H9 (cell line): ENCODE measurements at regions not wholly inside any gene's neighbourhood (a gene's known extent, or its start where the extent isn't known, plus 50 kb on each side); places are given as distances from the start of the nearest gene placed in this dataset.

Experiments used
- DNase-seq: peaks from one replicate; pipeline ENCODE4 v3.0.0-alpha.2; 2017
- H2AFZ ChIP-seq: one replicate; pipeline ENCODE4 v1.6.1; 2013; ENCODE audit warnings: mild to moderate bottlenecking, low read length, control low read depth, moderate library complexity
- H2AK5ac ChIP-seq: 2 replicates; pipeline ENCODE4 v1.6.1; 2013; ENCODE audit warnings: low read length, control low read depth, mixed read lengths; ENCODE audit not compliant: insufficient read length
- H2BK120ac ChIP-seq: one replicate; pipeline ENCODE4 v1.6.1; 2013; ENCODE audit warnings: low read depth, mild to moderate bottlenecking, low read length, control low read depth, inconsistent platforms; ENCODE audit not compliant: poor library complexity, severe bottlenecking
- H2BK12ac ChIP-seq: 2 replicates; pipeline ENCODE4 v1.6.1; 2013; ENCODE audit warnings: low read length, control low read depth, mixed read lengths, low read depth; ENCODE audit not compliant: insufficient read length
- H2BK15ac ChIP-seq: 2 replicates; pipeline ENCODE4 v1.6.1; 2013; ENCODE audit warnings: low read depth, low read length, control low read depth
- H2BK20ac ChIP-seq: one replicate; pipeline ENCODE4 v1.6.1; 2013; ENCODE audit warnings: low read depth, mild to moderate bottlenecking, low read length, control low read depth, inconsistent platforms; ENCODE audit not compliant: poor library complexity, severe bottlenecking
- H2BK5ac ChIP-seq: 2 replicates; pipeline ENCODE4 v1.6.1; 2013; ENCODE audit warnings: low read length, control low read depth, mixed read lengths; ENCODE audit not compliant: insufficient read length
- H3K14ac ChIP-seq: 2 replicates; pipeline ENCODE4 v1.6.1; 2013; ENCODE audit warnings: low read length, control low read depth; ENCODE audit not compliant: insufficient read depth
- H3K18ac ChIP-seq: 2 replicates; pipeline ENCODE4 v1.6.1; 2013; ENCODE audit warnings: low read depth, mild to moderate bottlenecking, mixed read lengths, low read length, control low read depth; ENCODE audit not compliant: insufficient read length
- H3K23ac ChIP-seq: 2 replicates; pipeline ENCODE4 v1.6.1; 2013; ENCODE audit warnings: low read length, control low read depth, mixed read lengths, low read depth; ENCODE audit not compliant: insufficient read length
- H3K23me2 ChIP-seq: 2 replicates; pipeline ENCODE4 v1.6.1; 2013; ENCODE audit warnings: low read depth, mild to moderate bottlenecking, mixed read lengths, low read length, control low read depth; ENCODE audit not compliant: insufficient read length, poor library complexity, severe bottlenecking
- H3K27ac ChIP-seq: 2 replicates; pipeline ENCODE4 v1.5.1; 2013; ENCODE audit warnings: low read length, control low read depth, mixed read lengths, low read depth; ENCODE audit not compliant: insufficient read length
- H3K27me3 ChIP-seq: 2 replicates; pipeline ENCODE4 v1.6.1; 2013; ENCODE audit warnings: low read length, control low read depth, inconsistent platforms; ENCODE audit not compliant: insufficient read depth
- H3K4ac ChIP-seq: 2 replicates; pipeline ENCODE4 v1.6.1; 2013; ENCODE audit warnings: low read depth, mild to moderate bottlenecking, control low read depth, inconsistent platforms, low read length, moderate library complexity
- H3K4me1 ChIP-seq: 2 replicates; pipeline ENCODE4 v1.6.1; 2013; ENCODE audit warnings: low read length, control low read depth, inconsistent platforms; ENCODE audit not compliant: insufficient read depth
- H3K4me2 ChIP-seq: 2 replicates; pipeline ENCODE4 v1.6.1; 2013; ENCODE audit warnings: low read length, control low read depth, mixed read lengths; ENCODE audit not compliant: insufficient read length, insufficient read depth
- H3K56ac ChIP-seq: 2 replicates; pipeline ENCODE4 v1.6.1; 2013; ENCODE audit warnings: low read depth, mild to moderate bottlenecking, mixed read lengths, low read length, control low read depth; ENCODE audit not compliant: insufficient read length
- H3K79me1 ChIP-seq: 2 replicates; pipeline ENCODE4 v1.6.1; 2013; ENCODE audit warnings: low read depth, mild to moderate bottlenecking, moderate library complexity, low read length, control low read depth, inconsistent platforms; ENCODE audit not compliant: insufficient read depth, poor library complexity, severe bottlenecking
- H3K79me2 ChIP-seq: 2 replicates; pipeline ENCODE4 v1.6.1; 2013; ENCODE audit warnings: low read length, control low read depth, inconsistent platforms; ENCODE audit not compliant: insufficient read depth
- H3K9ac ChIP-seq: 2 replicates; pipeline ENCODE4 v1.6.1; 2013; ENCODE audit warnings: low read length, control low read depth, mixed read lengths; ENCODE audit not compliant: insufficient read length; ENCODE audit errors: extremely low read depth
- H3K9me3 ChIP-seq: one replicate; pipeline ENCODE4 v1.6.1; 2013; ENCODE audit warnings: low read depth, low read length, inconsistent platforms; ENCODE audit not compliant: control insufficient read depth
- H3T11ph ChIP-seq: one replicate; pipeline ENCODE4 v1.6.1; 2013; ENCODE audit warnings: mild to moderate bottlenecking, low read length, control low read depth, inconsistent platforms
- H4K20me1 ChIP-seq: one replicate; pipeline ENCODE4 v1.6.1; 2013; ENCODE audit not compliant: control insufficient read depth, insufficient read length, insufficient read depth
- H4K5ac ChIP-seq: 2 replicates; pipeline ENCODE4 v1.6.1; 2013; ENCODE audit warnings: low read depth, mild to moderate bottlenecking, mixed read lengths, low read length, control low read depth; ENCODE audit not compliant: insufficient read length
- H4K8ac ChIP-seq: replicated peaks from 2 replicates; pipeline ENCODE4 v1.6.1; 2013; ENCODE audit warnings: low read length, control low read depth, mixed read lengths, low read depth; ENCODE audit not compliant: insufficient read length
- H4K91ac ChIP-seq: 2 replicates; pipeline ENCODE4 v1.6.1; 2013; ENCODE audit warnings: low read depth, mild to moderate bottlenecking, moderate library complexity, mixed read lengths, low read length, control low read depth; ENCODE audit not compliant: insufficient read length
- H3K27ac Mint-ChIP-seq, 3 experiments: 2 replicates in 2 of 3; 3 replicates in 1 of 3; pipeline ENCODE4 v1.8.0; 2020 to 2021; ENCODE audit warnings: mixed read lengths in 3 of 3, mild to moderate bottlenecking in 1 of 3, moderate library complexity in 1 of 3
- H3K27me3 Mint-ChIP-seq: 2 replicates; pipeline ENCODE4 v1.8.0; 2021; ENCODE audit warnings: low read depth, mild to moderate bottlenecking, moderate library complexity, mixed read lengths
- H3K36me3 Mint-ChIP-seq, 3 experiments: 2 replicates in 2 of 3; 3 replicates in 1 of 3; pipeline ENCODE4 v1.8.0; 2020 to 2021; ENCODE audit warnings: low read depth in 3 of 3, mixed read lengths in 3 of 3; ENCODE audit not compliant: insufficient read depth in 1 of 3
- H3K4me1 Mint-ChIP-seq, 2 experiments: 2 replicates each; pipeline ENCODE4 v1.8.0; 2020; ENCODE audit warnings: mixed read lengths in 2 of 2
- H3K4me3 Mint-ChIP-seq, 2 experiments: 2 replicates in 1 of 2; 3 replicates in 1 of 2; pipeline ENCODE4 v1.8.0; 2020 to 2021; ENCODE audit warnings: mild to moderate bottlenecking in 2 of 2, mixed read lengths in 2 of 2, moderate library complexity in 1 of 2
- H3K9me3 Mint-ChIP-seq, 2 experiments: 2 replicates in 1 of 2; 3 replicates in 1 of 2; pipeline ENCODE4 v1.8.0; 2020; ENCODE audit warnings: mild to moderate bottlenecking in 2 of 2, mixed read lengths in 2 of 2, moderate library complexity in 1 of 2
- CTCF ChIP-seq: fragments of 200-600 bp; sonication (generic); conservative IDR thresholded peaks from 3 replicates; pipeline ENCODE4 v1.8.0; 2021; ENCODE audit warnings: antibody characterized with exemption, mild to moderate bottlenecking
- WGBS: extraction: QIAGEN DNeasy Blood & Tissue Kit; methylation state at CpG from one replicate; pipeline ENCODE4 v1.1.7; 2013; ENCODE audit warnings: missing lambda C conversion rate, low lambda C conversion rate, mixed read lengths; ENCODE audit not compliant: insufficient read length; ENCODE audit errors: extremely low coverage; 5-methylcytosine and 5-hydroxymethylcytosine counted together

GRCh38 chr2:118425191-118425590 is 336.9 kb downstream of the INSIG2 start:
- Histone ChIP-seq H4K20me1 (no peaks in the 10 kb centered on the region), H3K9ac (no peak overlapping the region), H3K79me1 (no peaks in the 10 kb centered on the region), H2BK5ac (no peak overlapping the region), H3K23me2 (no peaks in the 10 kb centered on the region), H3K18ac (no peak overlapping the region), H3T11ph (no peak overlapping the region), H2AK5ac (no peak overlapping the region), H3K27me3 (no peaks in the 10 kb centered on the region), H2BK15ac (no peak overlapping the region), H3K9me3 (peaks cover 5% of the 10 kb centered on the region), H3K4me2 (no peak overlapping the region), H2BK20ac (no peak overlapping the region), H4K91ac (no peak overlapping the region), H3K23ac (no peak overlapping the region), H3K79me2 (no peaks in the 10 kb centered on the region), H4K5ac (no peak overlapping the region), H2BK120ac (no peak overlapping the region), H3K4me1 (no peaks in the 10 kb centered on the region), H2BK12ac (no peak overlapping the region), H3K27ac (no peak overlapping the region), H3K4ac (no peak overlapping the region), H2AFZ (no peak overlapping the region), H3K14ac (no peak overlapping the region), H4K8ac (no peak overlapping the region), H3K56ac (no peak overlapping the region)
- Mint-ChIP-seq H3K36me3 (peaks cover 0 to 20% (median 7%) of the 10 kb centered on the region in 3 experiments), H3K4me3 (no peak overlapping the region), H3K27me3 (no peaks in the 10 kb centered on the region; the same call in 1 of the 2 replicates), H3K9me3 (peaks cover 23 to 28% of the 10 kb centered on the region in 2 experiments), H3K27ac (no peak overlapping the region), H3K4me1 (peaks cover 6 to 7% of the 10 kb centered on the region in 2 experiments)
- TF ChIP-seq CTCF, result no peak
- no CpG with 5 or more reads among the region's 5 CpGs for WGBS
- no peak for DNase-seq
